T-helper 9 cell (primary cell): ENCODE measurements at regions not wholly inside any gene's neighbourhood (a gene's known extent, or its start where the extent isn't known, plus 50 kb on each side); places are given as distances from the start of the nearest gene placed in this dataset.
"Not testable (repeated sequence)": the region's sequence is repeated elsewhere in the genome, so short reads cannot be mapped to it uniquely, and the experiment has no call there.

Experiments used
- DNase-seq: peaks from one replicate; pipeline ENCODE4 v3.0.0-alpha.2; 2020

GRCh38 chr1:199243423-199244061 lies 604.7 kb downstream of the PTPRC start:
- peak; percentile 50 for DNase-seq

DNA sequence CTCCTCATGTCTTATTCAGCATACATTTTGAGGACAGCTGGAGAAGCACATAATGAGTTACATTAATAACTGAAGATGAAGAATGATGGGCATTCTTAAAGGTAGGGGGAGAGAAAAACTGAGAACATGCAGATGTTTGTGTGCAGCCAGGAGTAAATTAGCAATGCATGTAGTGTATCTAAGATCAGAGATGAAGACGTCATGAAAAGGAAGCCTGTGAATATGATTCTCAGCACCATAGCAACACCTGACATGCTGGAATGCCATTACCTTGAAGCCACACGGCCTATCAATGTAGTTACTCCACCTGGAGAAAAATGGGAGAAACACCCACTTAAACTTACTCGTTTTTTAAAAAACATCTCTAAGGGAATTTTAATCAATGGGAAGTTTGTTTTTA lies 607.1 kb downstream of the PTPRC start:
- DNase-seq = no peak

DNA sequence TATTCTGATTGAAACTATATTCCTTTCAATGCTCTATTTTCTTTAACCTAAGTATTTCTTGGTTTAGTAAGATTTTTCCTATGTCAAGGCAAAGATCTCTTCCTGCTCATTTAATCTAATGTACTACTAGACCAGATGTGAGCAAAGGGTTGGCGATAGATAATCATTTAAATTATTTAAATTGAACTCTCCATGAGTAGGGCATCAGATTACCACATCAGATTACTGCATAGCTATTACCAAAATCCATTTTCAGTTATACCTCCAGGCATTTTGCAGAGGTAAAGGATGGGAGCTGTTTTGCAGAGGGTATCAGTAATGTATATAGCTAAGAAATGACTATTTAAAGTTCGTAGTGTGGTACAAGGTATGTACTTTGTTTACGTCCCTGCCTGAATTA lies 607.9 kb downstream of the PTPRC start:
- no peak for DNase-seq

DNA sequence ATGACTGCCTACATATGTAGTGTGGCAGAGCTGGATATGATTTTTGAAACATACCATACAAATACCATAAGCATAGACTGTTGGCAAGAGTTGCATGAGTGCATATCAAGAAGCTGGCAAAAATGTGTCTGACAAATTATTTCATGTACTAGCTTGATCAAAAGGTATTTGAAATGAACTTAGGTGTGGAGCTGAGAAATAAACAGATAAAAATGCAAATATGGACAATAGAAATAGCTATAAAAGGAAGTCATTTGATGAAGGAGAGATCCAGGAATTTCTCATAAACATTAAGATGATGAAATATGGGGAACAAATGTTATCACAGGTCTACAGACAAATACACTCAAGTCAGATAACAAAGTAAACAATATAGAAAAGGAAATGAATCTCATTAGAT lies 609.1 kb downstream of the PTPRC start:
- no peak for DNase-seq

GRCh38 chr1:199254040-199254439 lies 615.2 kb downstream of the PTPRC start:
- DNase-seq = not testable (repeated sequence)

GRCh38 chr1:199261328-199261727 lies 622.5 kb downstream of the PTPRC start:
- no peak for DNase-seq

GRCh38 chr1:199264283-199264682 lies 625.4 kb downstream of the PTPRC start:
- DNase-seq = no peak

- no peak for DNase-seq
These were observed 626.1 kb downstream of the PTPRC start for GRCh38 chr1:199264911-199265310.

- no peak for DNase-seq
These were observed 626.5 kb downstream of the PTPRC start for GRCh38 chr1:199265319-199265718.

GRCh38 chr1:199269241-199269640 lies 630.4 kb downstream of the PTPRC start:
- no peak for DNase-seq

DNA sequence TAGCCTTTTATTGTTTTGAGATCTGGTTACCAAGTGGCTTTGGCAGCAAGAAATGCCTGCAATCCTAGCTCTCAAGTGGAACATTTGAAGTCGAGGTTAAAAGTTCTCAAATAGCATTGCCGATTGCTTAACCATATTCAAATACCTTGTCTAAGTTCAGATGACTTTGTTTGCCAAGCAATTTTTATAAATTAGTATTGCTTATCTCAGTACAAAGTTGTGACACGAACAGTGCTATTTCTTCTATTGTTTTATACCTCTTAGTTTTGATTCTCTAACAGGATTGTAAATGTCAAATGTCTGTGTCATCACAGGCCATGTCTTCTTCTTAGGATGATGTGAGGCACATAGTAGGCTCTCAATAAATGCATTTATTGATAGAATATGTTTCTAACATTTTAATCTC lies 633.3 kb downstream of the PTPRC start:
- no peak for DNase-seq

DNA sequence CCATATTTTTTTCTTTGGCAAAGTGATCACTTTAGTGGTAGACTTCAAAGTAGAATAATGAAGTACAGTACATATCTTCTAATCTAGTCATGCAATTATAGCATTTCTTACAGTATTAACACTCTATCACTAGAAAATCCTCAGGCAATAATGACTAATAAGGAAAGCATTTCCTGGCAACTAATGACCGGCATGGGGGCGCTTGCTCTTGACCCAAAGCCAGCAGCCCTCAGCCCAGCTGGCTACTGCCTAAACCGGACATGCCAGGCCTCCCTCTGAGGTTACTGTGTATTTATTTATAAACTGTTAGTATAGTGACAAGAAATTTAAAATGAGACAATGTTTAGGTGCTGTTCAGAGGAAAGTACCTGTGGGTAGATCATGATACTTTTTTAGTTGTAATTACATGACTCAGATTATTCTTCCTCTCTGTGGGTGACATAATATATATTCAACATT lies 633.8 kb downstream of the PTPRC start:
- no peak for DNase-seq

DNA sequence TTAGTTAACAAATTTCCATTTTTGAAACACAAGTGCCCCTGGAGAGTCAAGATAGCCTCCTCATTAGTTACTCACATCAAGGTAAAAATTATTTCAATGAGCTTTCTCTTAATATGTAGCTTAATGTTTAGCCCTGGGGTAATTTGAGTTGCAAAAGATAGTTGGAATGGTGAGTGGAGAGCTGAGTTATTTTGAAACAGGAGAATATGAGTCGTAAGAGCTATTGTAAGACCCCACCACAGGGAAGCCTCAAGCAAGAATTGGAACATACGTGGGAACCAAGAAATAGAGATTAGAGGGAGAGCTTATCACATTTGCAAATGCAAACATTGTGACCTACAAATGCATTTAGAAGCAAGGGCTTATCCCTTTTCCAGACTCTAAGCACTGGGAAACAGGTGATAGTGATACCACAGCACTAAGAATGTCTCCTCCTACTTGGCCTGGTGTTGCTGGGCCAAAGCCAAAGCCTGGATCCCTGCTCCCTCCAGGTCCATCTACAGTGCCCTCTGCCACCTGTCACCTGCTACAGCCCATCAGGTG lies 635.1 kb downstream of the PTPRC start:
- no peak for DNase-seq

DNA sequence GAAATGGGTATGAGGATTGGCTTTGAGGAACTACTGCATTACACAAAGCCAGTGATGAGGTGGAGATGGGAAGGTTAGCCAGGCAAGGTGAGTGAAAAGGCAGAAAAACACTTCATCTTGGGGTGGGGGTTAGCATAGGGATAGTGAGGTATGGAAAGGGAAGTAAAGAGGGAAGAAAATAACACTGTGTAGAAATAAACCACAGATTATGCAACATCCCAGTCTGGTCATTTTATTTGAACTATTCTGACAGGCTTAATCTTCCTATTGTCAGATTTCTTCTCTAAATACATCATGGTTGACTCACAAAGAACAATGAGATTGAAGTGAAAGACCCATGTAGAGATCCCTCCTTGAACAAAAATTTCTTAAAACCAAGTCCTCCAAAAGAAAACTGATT lies 640.2 kb downstream of the PTPRC start:
- no peak for DNase-seq

DNA sequence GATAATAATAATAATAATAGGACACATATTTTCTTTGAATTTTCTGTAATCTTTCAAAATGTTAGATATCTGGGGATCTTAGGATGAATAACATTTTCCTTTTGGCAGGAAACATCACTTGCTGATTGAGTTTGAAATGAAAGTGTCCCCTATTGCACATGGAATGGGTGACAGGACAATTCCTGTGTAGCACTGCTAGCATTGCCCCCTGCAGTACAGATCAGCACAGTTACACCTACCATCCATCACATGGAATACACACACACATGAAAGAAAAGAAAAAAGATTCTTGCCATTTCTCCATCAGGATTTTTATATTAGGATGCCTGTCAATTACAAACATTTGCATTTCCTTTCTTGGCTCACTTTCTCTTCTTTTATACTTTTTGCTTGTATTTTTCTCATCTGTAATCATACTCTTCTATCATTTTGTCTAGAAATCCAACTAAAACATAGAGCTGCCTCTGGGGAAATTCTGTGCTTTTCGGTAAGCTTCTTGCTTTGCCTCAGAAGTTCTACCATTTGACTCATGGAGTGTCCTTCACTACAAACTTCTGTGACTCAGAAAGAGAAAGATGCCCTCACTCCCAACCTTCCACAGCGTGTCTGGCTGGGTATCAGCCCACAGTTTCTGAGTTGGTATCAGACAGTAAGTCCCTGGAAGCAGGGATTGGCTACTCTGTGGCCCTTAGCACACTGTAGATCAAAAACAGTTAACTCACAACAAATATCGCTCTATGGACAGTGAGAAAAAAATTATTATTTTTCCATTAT lies 641.2 kb downstream of the PTPRC start:
- DNase-seq = no peak

- no peak for DNase-seq
These were observed 644.0 kb downstream of the PTPRC start for GRCh38 chr1:199282751-199283305.

DNA sequence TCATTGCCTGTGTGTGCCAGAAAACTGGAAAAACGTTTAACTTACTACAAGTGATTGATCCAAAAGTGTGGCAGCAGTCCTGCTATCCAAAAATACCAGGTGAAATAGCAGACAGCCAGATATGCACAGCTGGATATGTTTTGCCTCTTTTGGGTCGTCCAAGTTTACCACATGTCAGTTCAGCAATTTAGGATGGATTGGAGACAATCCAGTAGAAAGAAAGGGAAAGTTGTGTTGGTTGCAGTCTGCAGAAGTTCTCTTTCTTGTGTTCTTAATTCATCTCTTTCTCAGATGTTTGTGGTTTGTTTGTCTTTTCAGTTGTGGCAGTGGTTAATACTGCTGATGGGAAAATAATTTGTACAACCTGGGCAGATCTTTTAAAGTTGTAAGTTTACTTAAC lies 645.0 kb downstream of the PTPRC start:
- DNase-seq = no peak

DNA sequence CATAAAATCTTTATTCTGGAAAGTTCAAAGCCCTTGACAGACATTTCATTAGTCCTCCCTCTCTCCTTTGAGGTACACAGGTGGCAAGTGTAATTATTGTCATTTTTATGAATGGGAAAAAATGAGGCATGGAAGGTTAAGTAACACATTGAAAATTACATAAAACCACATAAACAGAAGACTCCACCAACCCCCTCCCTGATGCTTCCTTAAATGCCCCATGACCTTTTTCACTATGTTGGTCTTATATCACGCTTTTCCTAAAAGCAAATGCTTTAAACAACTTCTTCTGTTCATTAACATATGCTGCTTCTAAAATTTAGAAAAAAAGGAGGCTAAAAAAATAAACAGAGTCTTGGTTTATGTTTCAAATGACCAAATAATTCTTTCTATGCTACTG lies 648.4 kb downstream of the PTPRC start:
- DNase-seq = no peak

GRCh38 chr1:199287647-199288046 lies 648.8 kb downstream of the PTPRC start:
- DNase-seq = no peak

DNA sequence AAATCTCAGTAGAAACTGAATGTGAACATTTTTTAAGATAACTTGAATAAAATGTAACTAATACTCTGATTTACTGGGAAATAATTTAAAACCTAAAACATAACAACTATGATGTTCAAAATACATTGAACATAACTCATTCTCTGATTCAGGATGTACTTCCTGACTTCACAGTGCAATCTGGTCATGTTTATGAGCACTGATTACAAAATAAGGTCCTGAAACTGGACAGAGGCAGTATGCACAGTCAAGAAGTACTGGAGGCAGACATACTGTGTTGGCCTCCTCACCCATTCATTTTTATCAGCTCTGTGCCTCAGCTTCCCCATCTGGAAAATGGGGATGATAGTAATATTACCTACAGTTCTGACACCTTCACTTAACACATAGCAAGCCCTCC lies 651.3 kb downstream of the PTPRC start:
- DNase-seq = no peak

DNA sequence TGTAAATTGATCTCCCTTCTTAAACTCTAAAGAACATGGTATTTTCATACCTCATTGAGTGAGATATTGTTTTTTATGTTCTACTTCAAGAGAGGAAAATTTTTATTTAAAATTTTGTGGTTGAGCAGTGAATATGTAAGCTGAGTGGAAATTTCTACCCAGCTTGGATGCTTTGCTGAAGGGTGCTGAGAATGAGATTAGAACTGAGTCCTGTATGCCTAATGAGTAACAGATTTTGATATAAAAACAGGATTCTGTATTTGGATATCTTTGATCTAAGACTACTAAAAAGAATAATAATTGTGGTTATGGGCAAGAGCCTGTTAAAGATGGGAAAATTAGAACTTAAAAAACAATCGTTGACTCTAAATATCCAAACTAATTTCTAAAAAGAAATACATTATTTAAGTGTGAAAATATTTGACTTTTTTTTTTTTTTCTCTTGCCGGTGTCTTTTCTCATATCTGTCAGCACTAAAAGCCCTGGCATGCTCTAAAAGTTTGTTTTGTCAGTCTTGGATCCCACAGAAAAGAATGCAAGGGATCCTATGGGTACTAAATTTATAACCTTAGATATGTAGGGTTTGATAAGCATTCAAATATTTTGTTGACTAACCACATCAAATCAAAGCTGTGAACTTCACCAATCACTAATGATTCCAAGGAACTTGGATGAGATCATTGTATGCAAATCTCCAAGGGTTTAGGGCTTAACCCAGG lies 652.3 kb downstream of the PTPRC start:
- no peak for DNase-seq

- no peak for DNase-seq
These were observed 654.1 kb downstream of the PTPRC start for GRCh38 chr1:199292896-199293295.

DNA sequence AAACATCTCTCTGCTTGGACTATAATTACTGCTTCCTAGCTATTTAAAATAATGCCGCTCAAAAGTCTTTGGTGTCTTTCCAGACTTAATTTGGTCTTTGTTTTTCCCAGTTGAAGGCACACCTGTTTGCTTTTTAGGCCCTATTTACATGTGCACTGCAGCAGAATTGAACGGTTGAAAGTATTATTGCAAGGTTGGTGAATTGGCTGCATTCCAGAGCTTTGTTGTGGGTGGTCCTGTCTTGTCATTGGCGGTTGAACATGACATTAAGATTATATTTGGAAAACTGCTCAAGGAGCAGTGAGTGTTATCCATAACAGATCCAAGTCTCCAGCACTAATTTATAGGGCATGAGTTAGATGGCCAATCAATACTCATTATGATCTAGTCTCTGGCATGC lies 656.3 kb downstream of the PTPRC start:
- no peak for DNase-seq
